DLD1 (cell line): ENCODE measurements at regions not wholly inside any gene's neighbourhood (a gene's known extent, or its start where the extent isn't known, plus 50 kb on each side); places are given as distances from the start of the nearest gene placed in this dataset.
"Not testable (repeated sequence)": the region's sequence is repeated elsewhere in the genome, so short reads cannot be mapped to it uniquely, and the experiment has no call there.

ENCODE experiments used
- in situ Hi-C: cut with HindIII; loops from 2 replicates; pipeline ENCODE4 v1.10.0; 2017; ENCODE audit warnings: low sequenced_read_pairs

- in situ Hi-C loops = no loop called here
These were observed 122.5 kb downstream of the CETN3 start for GRCh38 chr5:90287036-90287435.

- in situ Hi-C loops = no loop called here
These were observed 124.0 kb downstream of the CETN3 start for GRCh38 chr5:90285581-90285980.

GRCh38 chr5:90284375-90284774 is 125.2 kb downstream of the CETN3 start:
- in situ Hi-C loops = no loop called here

- in situ Hi-C loops = no loop called here
These were observed 130.5 kb downstream of the CETN3 start for GRCh38 chr5:90279091-90279490.

GRCh38 chr5:90274216-90274615 is 135.3 kb downstream of the CETN3 start:
- in situ Hi-C loops = loop anchor here (25.0 kb wide), 1 partner anchor 1537 kb away; no protein-coding TSS in a partner anchor

- in situ Hi-C loops = loop anchor here (25.0 kb wide), 1 partner anchor 1530 kb away; no protein-coding TSS in a partner anchor
These were observed 141.9 kb downstream of the CETN3 start for GRCh38 chr5:90267646-90268045.

GRCh38 chr5:90265545-90265857 is 144.1 kb downstream of the CETN3 start:
- in situ Hi-C loops = loop anchor here (25.0 kb wide), 1 partner anchor 1528 kb away; no protein-coding TSS in a partner anchor

GRCh38 chr5:90264689-90265544 is 144.6 kb downstream of the CETN3 start:
- in situ Hi-C loops = loop anchor here (25.0 kb wide), 1 partner anchor 1528 kb away; no protein-coding TSS in a partner anchor

GRCh38 chr5:90263102-90263820 is 146.3 kb downstream of the CETN3 start:
- in situ Hi-C loops = loop anchor here (25.0 kb wide), 1 partner anchor 1526 kb away; no protein-coding TSS in a partner anchor

GRCh38 chr5:90251447-90251846 is 158.1 kb downstream of the CETN3 start:
- in situ Hi-C loops = loop anchor here (25.0 kb wide), 1 partner anchor 1514 kb away; no protein-coding TSS in a partner anchor

- in situ Hi-C loops = no loop called here
These were observed 160.9 kb downstream of the CETN3 start for GRCh38 chr5:90248640-90249039.

GRCh38 chr5:90243848-90244247 is 165.7 kb downstream of the CETN3 start:
- in situ Hi-C loops = not testable (repeated sequence)

- in situ Hi-C loops = no loop called here
These were observed 176.1 kb downstream of the CETN3 start for GRCh38 chr5:90233476-90233875.

- in situ Hi-C loops = no loop called here
These were observed 177.9 kb downstream of the CETN3 start for GRCh38 chr5:90231688-90232087.

- in situ Hi-C loops = no loop called here
These were observed 181.9 kb downstream of the CETN3 start for GRCh38 chr5:90227683-90228082.

GRCh38 chr5:90226433-90227099 is 183.0 kb downstream of the CETN3 start:
- in situ Hi-C loops = no loop called here

- in situ Hi-C loops = no loop called here
These were observed 185.2 kb downstream of the CETN3 start for GRCh38 chr5:90224342-90224741.

- in situ Hi-C loops = no loop called here
These were observed 185.8 kb downstream of the CETN3 start for GRCh38 chr5:90223756-90224155.

GRCh38 chr5:90221951-90222350 is 187.6 kb downstream of the CETN3 start:
- in situ Hi-C loops = no loop called here

GRCh38 chr5:90220554-90220953 is 189.0 kb downstream of the CETN3 start:
- in situ Hi-C loops = no loop called here

- in situ Hi-C loops = no loop called here
These were observed 194.6 kb downstream of the CETN3 start for GRCh38 chr5:90214991-90215390.
